GM23338 (cell line): ENCODE measurements at regions not wholly inside any gene's neighbourhood (a gene's known extent, or its start where the extent isn't known, plus 50 kb on each side); places are given as distances from the start of the nearest gene placed in this dataset.

ENCODE experiments used
- ATAC-seq: fragments of 200-7000 bp; cut with Tn5 transposase; 3 replicates; pipeline ENCODE4 v1.9.1; 2020
- DNase-seq: peaks from one replicate; pipeline ENCODE4 v3.0.0-alpha.2; 2015; ENCODE audit warnings: low spot score
- H2AFZ ChIP-seq: fragments of 200-600 bp; sonication (generic); 2 replicates; pipeline ENCODE4 v1.8.0; 2016; ENCODE audit warnings: antibody characterized with exemption, mild to moderate bottlenecking, moderate library complexity
- H3F3A ChIP-seq: fragments of 200-600 bp; sonication (generic); replicated peaks from 2 replicates; pipeline ENCODE4 v1.8.0; 2017; ENCODE audit warnings: antibody characterized with exemption, mixed run types, low read depth
- H3K27ac ChIP-seq: fragments of 200-600 bp; sonication (generic); 2 replicates; pipeline ENCODE4 v1.6.1; 2016; ENCODE audit warnings: low read depth
- H3K27me3 ChIP-seq: fragments of 200-600 bp; sonication (generic); 2 replicates; pipeline ENCODE4 v1.8.0; 2016; ENCODE audit warnings: mild to moderate bottlenecking, mixed run types, moderate library complexity; ENCODE audit not compliant: insufficient read depth
- H3K36me3 ChIP-seq: fragments of 200-600 bp; sonication (generic); 2 replicates; pipeline ENCODE4 v1.8.0; 2016; ENCODE audit warnings: mild to moderate bottlenecking; ENCODE audit not compliant: insufficient read depth
- H3K4me1 ChIP-seq: fragments of 200-600 bp; sonication (generic); 2 replicates; pipeline ENCODE4 v1.8.0; 2016; ENCODE audit warnings: mild to moderate bottlenecking, moderate library complexity; ENCODE audit not compliant: insufficient read depth
- H3K4me2 ChIP-seq: fragments of 200-600 bp; sonication (generic); 2 replicates; pipeline ENCODE4 v1.7.1; 2017; ENCODE audit warnings: mixed run types
- H3K4me3 ChIP-seq: fragments of 200-600 bp; sonication (generic); 2 replicates; pipeline ENCODE4 v1.6.1; 2016; ENCODE audit warnings: mixed run types
- H3K79me2 ChIP-seq: fragments of 200-600 bp; sonication (generic); replicated peaks from 2 replicates; pipeline ENCODE4 v1.8.0; 2017; ENCODE audit warnings: mild to moderate bottlenecking; ENCODE audit not compliant: insufficient read depth
- H3K9me2 ChIP-seq: fragments of 200-600 bp; sonication (generic); 2 replicates; pipeline ENCODE4 v1.8.0; 2017; ENCODE audit not compliant: insufficient read depth
- H4K20me1 ChIP-seq: fragments of 200-600 bp; sonication (generic); replicated peaks from 2 replicates; pipeline ENCODE4 v1.8.0; 2017; ENCODE audit warnings: mild to moderate bottlenecking; ENCODE audit not compliant: insufficient read depth
- H3K27ac Mint-ChIP-seq: 2 replicates; pipeline ENCODE4 v1.8.0; 2020; ENCODE audit warnings: inconsistent platforms, mild to moderate bottlenecking, moderate library complexity, mixed read lengths
- H3K27me3 Mint-ChIP-seq: 3 replicates; pipeline ENCODE4 v1.8.0; 2022; ENCODE audit warnings: low read depth, mild to moderate bottlenecking, moderate library complexity, mixed read lengths, inconsistent platforms; ENCODE audit not compliant: insufficient read depth, poor library complexity
- H3K36me3 Mint-ChIP-seq: 3 replicates; pipeline ENCODE4 v1.8.0; 2021; ENCODE audit warnings: low read depth, mild to moderate bottlenecking, inconsistent platforms, moderate library complexity, mixed read lengths
- H3K4me1 Mint-ChIP-seq: 3 replicates; pipeline ENCODE4 v1.8.0; 2020; ENCODE audit warnings: mild to moderate bottlenecking, inconsistent platforms, mixed read lengths
- H3K4me3 Mint-ChIP-seq: 3 replicates; pipeline ENCODE4 v1.8.0; 2021; ENCODE audit warnings: moderate library complexity, mild to moderate bottlenecking, inconsistent platforms, mixed read lengths
- H3K9me3 Mint-ChIP-seq: 3 replicates; pipeline ENCODE4 v1.8.0; 2020; ENCODE audit warnings: moderate library complexity, mild to moderate bottlenecking, inconsistent platforms, mixed read lengths
- CREB1 ChIP-seq: fragments of 250-450 bp; sonication (Bioruptor Pico); IDR thresholded peaks from 2 replicates; pipeline ENCODE4 v1.5.0; 2020; ENCODE audit warnings: low read depth, mild to moderate bottlenecking, moderate library complexity
- CTCF ChIP-seq, 2 experiments: fragments of 200-600 bp in 1 of 2; sonication (generic) in 1 of 2; conservative IDR thresholded peaks; 2 replicates each; pipeline versions ENCODE4 v1.5.1 to v1.6.1; 2016 to 2017; ENCODE audit warnings: antibody characterized with exemption in 2 of 2, low read depth in 2 of 2, mild to moderate bottlenecking in 2 of 2, moderate library complexity in 1 of 2
- EZH2 ChIP-seq: fragments of 200-600 bp; sonication (generic); IDR thresholded peaks from one replicate; pipeline ENCODE4 v1.8.0; 2017; ENCODE audit warnings: antibody characterized with exemption, mild to moderate bottlenecking, low read depth; ENCODE audit not compliant: unreplicated experiment
- EZH2phosphoT487 ChIP-seq: fragments of 200-600 bp; sonication (generic); IDR thresholded peaks from one replicate; pipeline ENCODE4 v1.8.1; 2018; ENCODE audit warnings: antibody characterized with exemption; ENCODE audit not compliant: unreplicated experiment
- JUNB ChIP-seq: IDR thresholded peaks from one replicate; pipeline ENCODE4 v1.6.1; 2016; ENCODE audit warnings: antibody characterized with exemption; ENCODE audit not compliant: unreplicated experiment
- NANOG ChIP-seq: IDR thresholded peaks from 2 replicates; pipeline ENCODE4 v1.6.1; 2016; ENCODE audit warnings: antibody characterized with exemption, borderline replicate concordance
- POLR2AphosphoS5 ChIP-seq: IDR thresholded peaks from 2 replicates; pipeline ENCODE4 v1.6.1; 2016; ENCODE audit warnings: antibody characterized with exemption, low read depth
- REST ChIP-seq: IDR thresholded peaks from one replicate; pipeline ENCODE4 v1.6.1; 2018; ENCODE audit warnings: antibody characterized with exemption; ENCODE audit not compliant: unreplicated experiment
- STAT1 ChIP-seq: IDR thresholded peaks from one replicate; pipeline ENCODE4 v1.6.1; 2016; ENCODE audit warnings: antibody characterized with exemption; ENCODE audit not compliant: unreplicated experiment
- ZNF114 ChIP-seq: fragments of 250-450 bp; sonication (Bioruptor Pico); IDR thresholded peaks from 2 replicates; pipeline ENCODE4 v1.5.0; 2020; ENCODE audit warnings: mild to moderate bottlenecking, moderate library complexity
- ZNF331 ChIP-seq: fragments of 250-450 bp; sonication (Bioruptor Pico); IDR thresholded peaks from 2 replicates; pipeline ENCODE4 v1.5.0; 2020; ENCODE audit warnings: low read depth, mild to moderate bottlenecking, moderate library complexity
- TF ChIP-seq, protein P1 (sequence below): IDR thresholded peaks from 2 replicates; pipeline ENCODE4 v1.6.1; 2016; ENCODE audit warnings: antibody characterized with exemption
- TF ChIP-seq, protein P2 (sequence below): fragments of 250-450 bp; sonication (Bioruptor Pico); IDR thresholded peaks from 2 replicates; pipeline ENCODE4 v1.5.0; 2020; ENCODE audit warnings: mild to moderate bottlenecking, moderate library complexity

DNA sequence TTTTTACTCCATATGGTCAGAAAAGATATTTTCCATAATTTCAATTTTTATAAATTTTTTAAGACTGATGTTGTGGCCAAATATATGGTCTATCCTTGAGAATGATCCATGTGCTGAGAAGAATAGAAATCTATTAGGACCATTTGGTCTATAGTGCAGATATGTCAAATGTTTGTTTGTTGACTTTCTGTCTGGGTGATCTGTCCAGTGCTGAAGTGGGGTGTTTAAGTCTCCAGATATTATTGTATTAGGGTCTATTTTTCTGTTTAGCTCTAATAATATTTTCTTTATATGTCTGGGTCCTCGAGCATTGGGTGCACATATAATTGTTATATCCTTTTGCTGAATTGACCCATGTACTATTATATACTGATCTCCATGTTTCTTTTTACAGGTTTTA is 308.9 kb upstream of the LMO3 start:
- H3K36me3 ChIP-seq: no peaks in the 10 kb centered on the region
- H3K4me3 ChIP-seq: no peak overlapping the region
- Mint-ChIP-seq H3K4me3 (no peak overlapping the region), H3K36me3 (no peaks in the 10 kb centered on the region; the same call in 1 of the 3 replicates), H3K27me3 (peaks cover 2% of the 10 kb centered on the region), H3K27ac (no peak overlapping the region), H3K9me3 (peaks cover 8% of the 10 kb centered on the region; the same call in 2 of the 3 replicates), H3K4me1 (no peaks in the 10 kb centered on the region)
- DNase-seq (no peak), ATAC-seq (no peak)
- H3F3A ChIP-seq: no peaks in the 10 kb centered on the region
- H4K20me1 ChIP-seq: no peaks in the 10 kb centered on the region; the same call in 1 of the 2 replicates
- TF ChIP-seq POLR2AphosphoS5: no peak
- TF ChIP-seq, protein P1, sequence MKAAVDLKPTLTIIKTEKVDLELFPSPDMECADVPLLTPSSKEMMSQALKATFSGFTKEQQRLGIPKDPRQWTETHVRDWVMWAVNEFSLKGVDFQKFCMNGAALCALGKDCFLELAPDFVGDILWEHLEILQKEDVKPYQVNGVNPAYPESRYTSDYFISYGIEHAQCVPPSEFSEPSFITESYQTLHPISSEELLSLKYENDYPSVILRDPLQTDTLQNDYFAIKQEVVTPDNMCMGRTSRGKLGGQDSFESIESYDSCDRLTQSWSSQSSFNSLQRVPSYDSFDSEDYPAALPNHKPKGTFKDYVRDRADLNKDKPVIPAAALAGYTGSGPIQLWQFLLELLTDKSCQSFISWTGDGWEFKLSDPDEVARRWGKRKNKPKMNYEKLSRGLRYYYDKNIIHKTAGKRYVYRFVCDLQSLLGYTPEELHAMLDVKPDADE: no peak
- TF ChIP-seq JUNB: no peak
- TF ChIP-seq STAT1: no peak
- TF ChIP-seq, protein P2, sequence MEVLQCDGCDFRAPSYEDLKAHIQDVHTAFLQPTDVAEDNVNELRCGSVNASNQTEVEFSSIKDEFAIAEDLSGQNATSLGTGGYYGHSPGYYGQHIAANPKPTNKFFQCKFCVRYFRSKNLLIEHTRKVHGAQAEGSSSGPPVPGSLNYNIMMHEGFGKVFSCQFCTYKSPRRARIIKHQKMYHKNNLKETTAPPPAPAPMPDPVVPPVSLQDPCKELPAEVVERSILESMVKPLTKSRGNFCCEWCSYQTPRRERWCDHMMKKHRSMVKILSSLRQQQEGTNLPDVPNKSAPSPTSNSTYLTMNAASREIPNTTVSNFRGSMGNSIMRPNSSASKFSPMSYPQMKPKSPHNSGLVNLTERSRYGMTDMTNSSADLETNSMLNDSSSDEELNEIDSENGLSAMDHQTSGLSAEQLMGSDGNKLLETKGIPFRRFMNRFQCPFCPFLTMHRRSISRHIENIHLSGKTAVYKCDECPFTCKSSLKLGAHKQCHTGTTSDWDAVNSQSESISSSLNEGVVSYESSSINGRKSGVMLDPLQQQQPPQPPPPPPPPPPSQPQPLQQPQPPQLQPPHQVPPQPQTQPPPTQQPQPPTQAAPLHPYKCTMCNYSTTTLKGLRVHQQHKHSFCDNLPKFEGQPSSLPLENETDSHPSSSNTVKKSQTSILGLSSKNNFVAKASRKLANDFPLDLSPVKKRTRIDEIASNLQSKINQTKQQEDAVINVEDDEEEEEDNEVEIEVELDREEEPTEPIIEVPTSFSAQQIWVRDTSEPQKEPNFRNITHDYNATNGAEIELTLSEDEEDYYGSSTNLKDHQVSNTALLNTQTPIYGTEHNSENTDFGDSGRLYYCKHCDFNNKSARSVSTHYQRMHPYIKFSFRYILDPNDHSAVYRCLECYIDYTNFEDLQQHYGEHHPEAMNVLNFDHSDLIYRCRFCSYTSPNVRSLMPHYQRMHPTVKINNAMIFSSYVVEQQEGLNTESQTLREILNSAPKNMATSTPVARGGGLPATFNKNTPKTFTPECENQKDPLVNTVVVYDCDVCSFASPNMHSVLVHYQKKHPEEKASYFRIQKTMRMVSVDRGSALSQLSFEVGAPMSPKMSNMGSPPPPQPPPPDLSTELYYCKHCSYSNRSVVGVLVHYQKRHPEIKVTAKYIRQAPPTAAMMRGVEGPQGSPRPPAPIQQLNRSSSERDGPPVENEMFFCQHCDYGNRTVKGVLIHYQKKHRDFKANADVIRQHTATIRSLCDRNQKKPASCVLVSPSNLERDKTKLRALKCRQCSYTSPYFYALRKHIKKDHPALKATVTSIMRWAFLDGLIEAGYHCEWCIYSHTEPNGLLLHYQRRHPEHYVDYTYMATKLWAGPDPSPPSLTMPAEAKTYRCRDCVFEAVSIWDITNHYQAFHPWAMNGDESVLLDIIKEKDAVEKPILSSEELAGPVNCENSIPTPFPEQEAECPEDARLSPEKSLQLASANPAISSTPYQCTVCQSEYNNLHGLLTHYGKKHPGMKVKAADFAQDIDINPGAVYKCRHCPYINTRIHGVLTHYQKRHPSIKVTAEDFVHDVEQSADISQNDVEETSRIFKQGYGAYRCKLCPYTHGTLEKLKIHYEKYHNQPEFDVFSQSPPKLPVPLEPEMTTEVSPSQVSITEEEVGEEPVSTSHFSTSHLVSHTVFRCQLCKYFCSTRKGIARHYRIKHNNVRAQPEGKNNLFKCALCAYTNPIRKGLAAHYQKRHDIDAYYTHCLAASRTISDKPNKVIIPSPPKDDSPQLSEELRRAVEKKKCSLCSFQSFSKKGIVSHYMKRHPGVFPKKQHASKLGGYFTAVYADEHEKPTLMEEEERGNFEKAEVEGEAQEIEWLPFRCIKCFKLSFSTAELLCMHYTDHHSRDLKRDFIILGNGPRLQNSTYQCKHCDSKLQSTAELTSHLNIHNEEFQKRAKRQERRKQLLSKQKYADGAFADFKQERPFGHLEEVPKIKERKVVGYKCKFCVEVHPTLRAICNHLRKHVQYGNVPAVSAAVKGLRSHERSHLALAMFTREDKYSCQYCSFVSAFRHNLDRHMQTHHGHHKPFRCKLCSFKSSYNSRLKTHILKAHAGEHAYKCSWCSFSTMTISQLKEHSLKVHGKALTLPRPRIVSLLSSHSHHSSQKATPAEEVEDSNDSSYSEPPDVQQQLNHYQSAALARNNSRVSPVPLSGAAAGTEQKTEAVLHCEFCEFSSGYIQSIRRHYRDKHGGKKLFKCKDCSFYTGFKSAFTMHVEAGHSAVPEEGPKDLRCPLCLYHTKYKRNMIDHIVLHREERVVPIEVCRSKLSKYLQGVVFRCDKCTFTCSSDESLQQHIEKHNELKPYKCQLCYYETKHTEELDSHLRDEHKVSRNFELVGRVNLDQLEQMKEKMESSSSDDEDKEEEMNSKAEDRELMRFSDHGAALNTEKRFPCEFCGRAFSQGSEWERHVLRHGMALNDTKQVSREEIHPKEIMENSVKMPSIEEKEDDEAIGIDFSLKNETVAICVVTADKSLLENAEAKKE: no peak
- TF ChIP-seq ZNF331 (CRISPR knock-in tag): no peak
- no peak for TF ChIP-seq CREB1 (CRISPR knock-in tag)
- TF ChIP-seq REST: no peak
- TF ChIP-seq NANOG: no peak
- TF ChIP-seq CTCF (conservative IDR thresholded peaks at IDR 0.05; ENCODE audit: low read depth in 2 of 2): no peak
- TF ChIP-seq EZH2phosphoT487: no peak
- no peak for TF ChIP-seq EZH2
- TF ChIP-seq ZNF114: no peak
- H3K27me3 ChIP-seq: no peaks in the 10 kb centered on the region
- H3K9me2 ChIP-seq: 0 out of 2 replicates have a peak, but pooled peaks cover 6% of the 10 kb centered on the region
- no peak overlapping the region for H3K27ac ChIP-seq
- no peaks in the 10 kb centered on the region for H3K79me2 ChIP-seq
- no peaks in the 10 kb centered on the region for H3K4me1 ChIP-seq
- no peak overlapping the region for H2AFZ ChIP-seq
- H3K4me2 ChIP-seq: no peak overlapping the region
